IPS DF 4.7 (cell line): ENCODE measurements at regions not wholly inside any gene's neighbourhood (a gene's known extent, or its start where the extent isn't known, plus 50 kb on each side); places are given as distances from the start of the nearest gene placed in this dataset.
A peak's percentile ranks its signal among the peaks of the same experiment; 100 is the strongest.

Source experiments
- DNase-seq: peaks from one replicate; pipeline ENCODE4 v3.0.0-alpha.2; 2013; ENCODE audit warnings: low spot score; ENCODE audit errors: extremely low read depth

DNA sequence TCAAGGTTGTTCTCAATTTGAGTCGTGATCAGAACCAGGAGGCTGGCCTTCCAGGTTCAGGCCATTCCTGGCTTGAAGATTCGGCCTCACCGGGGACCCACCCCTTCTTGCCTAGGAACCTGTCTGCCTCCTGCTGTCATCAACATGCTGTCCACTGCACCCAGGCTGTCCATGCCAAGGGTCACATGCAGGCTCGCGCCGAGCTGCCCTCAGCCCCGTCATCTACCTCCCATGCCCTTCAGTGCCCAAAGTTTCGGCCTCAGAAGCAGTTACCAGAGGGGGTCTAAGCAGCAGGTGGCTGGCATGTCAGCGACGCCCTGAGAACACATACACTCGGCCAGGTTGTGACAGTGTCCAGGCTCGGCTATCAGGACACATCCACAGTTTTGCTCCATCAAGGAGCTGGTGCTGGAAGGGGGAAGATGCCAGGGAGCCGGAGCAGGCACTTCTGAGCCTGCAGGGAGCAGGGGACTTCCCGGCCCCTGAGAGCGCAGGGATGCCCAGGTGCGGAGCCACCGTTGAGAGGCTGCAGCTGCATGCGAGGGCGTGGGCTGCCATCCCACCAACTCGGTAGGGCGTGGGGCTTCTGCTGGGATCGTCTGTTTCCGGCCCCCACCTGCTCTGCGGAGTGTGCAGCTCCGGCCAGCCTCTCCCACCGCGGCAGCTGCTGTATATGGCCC lies 590.9 kb upstream of the SLITRK5 start:
- no peak for DNase-seq

GRCh38 chr13:87084192-87084591 lies 587.0 kb upstream of the SLITRK5 start:
- DNase-seq = no peak

DNA sequence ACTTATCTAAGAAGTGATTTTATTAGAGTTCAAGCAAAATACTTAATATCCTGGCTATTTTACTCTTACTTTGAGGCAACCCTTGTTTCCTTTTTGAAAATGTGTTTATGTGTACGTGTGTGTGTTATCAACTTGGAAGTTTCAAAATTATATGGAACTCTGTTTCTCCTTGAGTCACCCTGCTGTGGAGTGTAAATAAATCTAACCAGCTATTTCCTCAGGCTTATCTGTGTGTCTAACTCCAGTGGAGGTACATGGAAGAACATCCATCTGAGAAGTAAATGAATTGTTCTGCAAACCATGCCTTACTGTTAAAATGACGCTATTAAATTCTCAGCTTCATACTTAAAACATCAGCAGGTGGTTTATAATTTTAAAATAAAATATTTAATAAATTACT lies 583.4 kb upstream of the SLITRK5 start:
- no peak for DNase-seq

- peak; percentile 2 for DNase-seq
Measured at GRCh38 chr13:87089391-87089790, 581.8 kb upstream of the SLITRK5 start.

GRCh38 chr13:87093399-87093798 lies 577.8 kb upstream of the SLITRK5 start:
- no peak for DNase-seq

GRCh38 chr13:87094646-87095045 lies 576.5 kb upstream of the SLITRK5 start:
- DNase-seq = no peak

- no peak for DNase-seq
Measured at GRCh38 chr13:87100431-87100830, 570.7 kb upstream of the SLITRK5 start.

DNA sequence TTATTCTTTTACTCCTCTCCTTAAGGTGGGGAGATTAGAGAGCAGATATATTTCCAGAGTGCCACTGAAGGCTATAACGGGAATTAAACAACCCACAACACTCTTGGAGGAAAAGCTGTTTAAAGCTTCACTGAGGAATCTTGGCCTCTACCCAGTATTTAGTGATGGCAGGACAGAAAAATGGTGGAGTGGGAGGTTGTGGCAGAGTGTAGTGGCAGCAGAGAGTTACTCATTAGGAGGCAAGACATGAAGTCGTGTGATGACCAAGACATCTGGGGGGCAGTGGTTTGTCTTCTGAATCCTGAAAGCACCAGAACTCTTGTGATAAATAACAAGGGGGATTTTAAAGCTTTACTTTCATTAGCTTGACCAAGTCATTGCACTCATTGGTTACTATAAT lies 563.5 kb upstream of the SLITRK5 start:
- DNase-seq = no peak

- DNase-seq = no peak
Measured at GRCh38 chr13:87120476-87120875, 550.7 kb upstream of the SLITRK5 start.

GRCh38 chr13:87122551-87122950 lies 548.6 kb upstream of the SLITRK5 start:
- DNase-seq = no peak

DNA sequence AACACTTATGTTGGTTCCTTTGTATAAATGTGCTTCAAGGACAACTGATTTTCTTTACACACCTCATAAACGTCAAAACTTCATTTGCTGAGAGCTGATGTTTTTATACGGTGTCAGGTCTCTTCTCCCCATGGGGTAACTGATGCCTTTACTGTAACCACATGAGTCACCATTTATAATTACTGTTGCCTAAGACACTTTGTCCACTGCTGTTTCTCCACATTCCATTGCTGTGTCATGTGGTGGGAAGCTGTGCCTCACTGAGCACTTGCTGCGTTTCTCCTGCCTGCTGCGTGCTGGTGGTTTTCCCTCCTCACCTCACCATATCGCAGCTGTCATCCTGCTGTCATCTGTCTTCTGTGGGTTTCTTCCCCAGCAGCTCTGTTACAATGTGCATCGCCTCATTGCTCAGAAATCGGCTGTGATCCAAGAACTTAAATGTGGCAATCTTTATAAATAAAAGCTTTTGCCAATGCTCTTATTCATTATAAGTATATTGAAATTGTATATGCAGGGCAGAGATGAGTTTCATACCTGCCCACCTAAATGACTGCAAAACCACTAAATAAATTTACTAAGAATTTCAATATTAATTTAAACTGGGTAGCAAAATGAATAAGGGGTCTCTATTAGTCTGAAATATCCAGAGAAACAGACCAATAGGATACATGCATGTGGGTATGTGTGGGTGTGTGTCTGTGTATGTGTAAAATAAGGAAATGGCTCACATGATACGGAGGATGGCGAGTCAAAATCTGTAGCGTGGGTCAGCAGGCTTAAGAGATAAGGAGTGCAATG lies 547.0 kb upstream of the SLITRK5 start:
- DNase-seq = peak; percentile 7

DNA sequence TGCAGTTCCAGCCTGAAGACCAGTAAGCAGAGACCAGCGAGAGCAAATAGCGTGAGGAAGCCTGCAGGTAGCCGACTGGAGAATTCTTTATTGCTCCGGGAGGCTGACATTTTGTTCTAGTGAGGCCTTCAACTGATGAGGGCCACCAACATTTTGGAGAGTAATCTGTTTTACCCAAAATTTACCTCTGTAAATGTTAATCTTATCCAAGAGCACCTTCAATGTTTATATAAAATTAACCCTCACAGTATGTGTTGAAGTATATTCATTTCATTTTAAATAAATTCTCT lies 546.4 kb upstream of the SLITRK5 start:
- DNase-seq = no peak

- peak; percentile 33 for DNase-seq
Measured at GRCh38 chr13:87128036-87128435, 543.1 kb upstream of the SLITRK5 start.

GRCh38 chr13:87128491-87128890 lies 542.7 kb upstream of the SLITRK5 start:
- no peak for DNase-seq

DNA sequence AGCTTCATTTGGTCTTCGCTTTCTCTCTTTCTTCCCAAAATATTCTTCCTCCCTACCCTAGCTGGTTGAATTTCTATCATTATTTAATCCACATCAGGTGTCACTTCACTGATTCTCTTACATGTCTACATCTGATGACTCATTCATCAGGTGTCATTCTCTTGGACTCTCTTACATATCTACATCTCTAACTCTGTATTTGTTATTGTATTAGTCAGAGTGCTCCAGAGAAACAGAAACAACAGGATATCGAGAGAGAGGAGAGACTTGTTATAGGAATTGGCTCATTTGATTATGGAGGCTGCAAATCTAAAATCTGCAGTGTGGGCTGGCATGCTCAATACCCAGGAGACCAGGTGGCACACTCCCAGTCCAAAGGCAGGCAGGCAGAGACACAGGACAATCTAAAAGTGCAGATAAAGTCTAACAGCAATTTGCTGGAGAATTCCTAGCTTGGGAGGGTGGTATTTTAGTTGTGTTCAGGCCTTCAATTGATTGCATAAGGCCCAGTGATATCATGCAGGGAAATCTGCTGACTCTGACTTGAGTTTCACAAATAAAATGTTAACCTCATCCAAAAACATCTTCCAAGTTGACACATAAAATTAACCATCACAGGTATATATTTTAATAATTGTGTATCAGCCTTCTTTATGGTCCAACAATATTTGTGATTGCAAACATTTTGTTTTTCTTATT lies 541.4 kb upstream of the SLITRK5 start:
- DNase-seq = no peak

- no peak for DNase-seq
Measured at GRCh38 chr13:87130423-87130822, 540.7 kb upstream of the SLITRK5 start.

DNA sequence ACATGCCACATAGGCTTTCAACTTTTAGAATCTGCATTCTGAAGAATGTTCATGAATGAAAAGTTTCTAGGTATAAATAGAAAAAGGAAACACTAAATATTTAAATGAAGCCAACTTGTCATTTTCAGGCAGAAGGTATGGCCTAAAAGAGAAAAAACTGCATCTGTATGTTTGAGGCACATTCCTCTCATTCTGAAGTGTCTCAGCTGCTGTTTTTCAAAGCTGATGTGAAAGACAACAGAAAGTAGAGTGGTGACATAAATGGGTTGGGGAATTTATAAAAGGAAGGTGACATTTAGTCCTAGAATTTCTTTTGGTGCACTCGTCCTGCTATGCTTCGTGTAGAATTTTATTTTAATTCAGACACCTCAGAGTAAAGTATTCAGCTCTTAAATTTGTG lies 539.6 kb upstream of the SLITRK5 start:
- no peak for DNase-seq

GRCh38 chr13:87138866-87139265 lies 532.3 kb upstream of the SLITRK5 start:
- DNase-seq = no peak

DNA sequence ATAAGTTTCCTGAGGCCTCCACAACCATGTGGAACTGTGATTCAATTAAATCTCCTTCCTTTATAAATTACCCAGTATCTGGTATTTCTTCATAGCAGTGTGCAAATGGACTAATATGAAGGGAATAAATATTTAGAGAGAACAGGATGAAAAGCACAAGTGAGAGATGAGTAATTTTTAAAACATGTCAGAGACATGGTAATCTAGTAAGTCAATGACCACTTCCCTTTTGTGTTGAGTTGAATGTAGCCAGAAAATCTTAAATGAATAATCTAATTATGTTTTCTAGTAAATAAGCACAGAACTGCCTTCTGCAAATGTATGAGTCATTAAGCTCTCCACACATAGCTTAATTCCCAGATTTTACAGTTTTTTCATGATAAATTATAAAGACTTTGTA lies 524.1 kb upstream of the SLITRK5 start:
- DNase-seq = no peak

- DNase-seq = no peak
Measured at GRCh38 chr13:87153371-87153770, 517.8 kb upstream of the SLITRK5 start.

DNA sequence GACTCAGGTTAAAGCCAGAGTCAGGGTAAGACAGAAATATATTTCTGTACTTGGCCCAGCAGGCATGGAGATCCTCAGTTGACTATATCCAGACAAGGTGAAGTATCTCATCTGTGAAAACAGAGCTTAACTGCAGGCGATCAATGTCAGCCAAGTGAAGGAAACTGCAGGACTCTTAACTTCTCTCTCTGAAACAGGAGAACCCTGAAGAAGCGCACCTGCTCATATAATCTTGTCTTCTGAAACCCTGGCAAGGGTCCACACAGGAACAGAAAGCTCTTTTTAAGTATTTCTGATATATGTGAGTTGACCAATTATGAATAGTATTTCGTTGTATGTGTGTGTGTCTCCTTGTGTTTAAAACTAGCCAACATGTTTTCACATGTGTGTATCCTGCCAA lies 504.8 kb upstream of the SLITRK5 start:
- DNase-seq = no peak

- DNase-seq = no peak
Measured at GRCh38 chr13:87168390-87168789, 502.8 kb upstream of the SLITRK5 start.

GRCh38 chr13:87169337-87169736 lies 501.8 kb upstream of the SLITRK5 start:
- DNase-seq = no peak
